Stimulated activated CD4-positive, alpha-beta T cell treated with anti-CD3 and anti-CD28 coated beads, Interleukin-1b, Interleukin-23, amount 100 ng/mL, for 48 hours (primary cell): ENCODE measurements at regions not wholly inside any gene's neighbourhood (a gene's known extent, or its start where the extent isn't known, plus 50 kb on each side); places are given as distances from the start of the nearest gene placed in this dataset.
"Not testable (repeated sequence)": the region's sequence is repeated elsewhere in the genome, so short reads cannot be mapped to it uniquely, and the experiment has no call there.

Experiments
- DNase-seq: peaks from one replicate; pipeline ENCODE4 v3.0.0-alpha.2; 2020

GRCh38 chr3:152724270-152724669 is 110.7 kb upstream of the P2RY1 start:
- DNase-seq = no peak

GRCh38 chr3:152728231-152728980 is 106.5 kb upstream of the P2RY1 start:
- DNase-seq = no peak

- no peak for DNase-seq
Observed at GRCh38 chr3:152729906-152730305, 105.0 kb upstream of the P2RY1 start.

GRCh38 chr3:152731511-152731910 is 103.4 kb upstream of the P2RY1 start:
- no peak for DNase-seq

GRCh38 chr3:152733584-152734119 is 101.3 kb upstream of the P2RY1 start:
- no peak for DNase-seq

- DNase-seq = no peak
Observed at GRCh38 chr3:152737021-152737908, 97.7 kb upstream of the P2RY1 start.

GRCh38 chr3:152738656-152739055 is 96.3 kb upstream of the P2RY1 start:
- no peak for DNase-seq

- no peak for DNase-seq
Observed at GRCh38 chr3:152742368-152743347, 92.3 kb upstream of the P2RY1 start.

GRCh38 chr3:152745646-152746045 is 89.3 kb upstream of the P2RY1 start:
- DNase-seq = no peak

GRCh38 chr3:152754303-152754702 is 80.6 kb upstream of the P2RY1 start:
- no peak for DNase-seq

- no peak for DNase-seq
Observed at GRCh38 chr3:152756807-152757206, 78.1 kb upstream of the P2RY1 start.

- no peak for DNase-seq
Observed at GRCh38 chr3:152760024-152760563, 74.8 kb upstream of the P2RY1 start.

GRCh38 chr3:152760591-152760990 is 74.3 kb upstream of the P2RY1 start:
- no peak for DNase-seq

GRCh38 chr3:152768478-152768877 is 66.5 kb upstream of the P2RY1 start:
- DNase-seq = no peak

- no peak for DNase-seq
Observed at GRCh38 chr3:152769523-152769922, 65.4 kb upstream of the P2RY1 start.

- no peak for DNase-seq
Observed at GRCh38 chr3:152770296-152770695, 64.6 kb upstream of the P2RY1 start.

GRCh38 chr3:152771120-152771519 is 63.8 kb upstream of the P2RY1 start:
- no peak for DNase-seq

GRCh38 chr3:152772674-152773225 is 62.2 kb upstream of the P2RY1 start:
- DNase-seq = no peak

- DNase-seq = no peak
Observed at GRCh38 chr3:152773633-152774032, 61.3 kb upstream of the P2RY1 start.

- not testable (repeated sequence) for DNase-seq
Observed at GRCh38 chr3:152774230-152774629, 60.7 kb upstream of the P2RY1 start.

GRCh38 chr3:152778022-152778421 is 56.9 kb upstream of the P2RY1 start:
- DNase-seq = no peak

GRCh38 chr3:152779653-152780052 is 55.3 kb upstream of the P2RY1 start:
- no peak for DNase-seq
